ENCODE measurements at regions not wholly inside any gene's neighbourhood (a gene's known extent, or its start where the extent isn't known, plus 50 kb on each side); places are given as distances from the start of the nearest gene placed in this dataset.
"Not testable (repeated sequence)": the region's sequence is repeated elsewhere in the genome, so short reads cannot be mapped to it uniquely, and the experiment has no call there.

- intact Hi-C loops (cut with DNase I; ENCODE audit: low total_unique reads) = no loop called here
- H3K27ac ChIP-seq = no peak overlapping the region
- DNase-seq = no peak
- TF ChIP-seq CTCF (IDR thresholded peaks at IDR 0.05) = no peak
- H3K4me1 ChIP-seq = no peaks in the 10 kb centered on the region
- H3K27me3 ChIP-seq = no peaks in the 10 kb centered on the region
- no peak overlapping the region for H3K4me3 ChIP-seq
- H3K36me3 ChIP-seq = no peaks in the 10 kb centered on the region
- no peaks in the 10 kb centered on the region for H3K9me3 ChIP-seq
Observed at GRCh38 chr13:47892374-47892773, 108.7 kb downstream of the SUCLA2 start.

GRCh38 chr13:47890146-47890814 lies 110.8 kb downstream of the SUCLA2 start:
- intact Hi-C loops (cut with DNase I; ENCODE audit: low total_unique reads) = no loop called here
- TF ChIP-seq POLR2A (IDR thresholded peaks at IDR 0.05) (no peak), CTCF (IDR thresholded peaks at IDR 0.05) (no peak)
- H3K4me1 ChIP-seq = no peaks in the 10 kb centered on the region
- no peaks in the 10 kb centered on the region for H3K36me3 ChIP-seq
- no peaks in the 10 kb centered on the region for H3K27me3 ChIP-seq
- H3K4me3 ChIP-seq = no peak overlapping the region
- no peak overlapping the region for H3K27ac ChIP-seq
- DNase-seq = no peak
- H3K9me3 ChIP-seq = no peaks in the 10 kb centered on the region

GRCh38 chr13:47886314-47886713 lies 114.8 kb downstream of the SUCLA2 start:
- Histone ChIP-seq H3K4me1 (no peaks in the 10 kb centered on the region), H3K27me3 (no peaks in the 10 kb centered on the region), H3K4me3 (no peak overlapping the region), H3K36me3 (no peaks in the 10 kb centered on the region), H3K27ac (no peak overlapping the region), H3K9me3 (no peaks in the 10 kb centered on the region)
- TF ChIP-seq POLR2A (IDR thresholded peaks at IDR 0.05) (no peak), CTCF (IDR thresholded peaks at IDR 0.05) (no peak)
- DNase-seq = no peak
- intact Hi-C loops (cut with DNase I; ENCODE audit: low total_unique reads) = no loop called here

GRCh38 chr13:47875201-47875600 lies 125.9 kb downstream of the SUCLA2 start:
- intact Hi-C loops (cut with DNase I; ENCODE audit: low total_unique reads) = no loop called here
- Histone ChIP-seq H3K36me3 (no peaks in the 10 kb centered on the region), H3K27ac (no peak overlapping the region), H3K9me3 (no peaks in the 10 kb centered on the region), H3K4me1 (no peaks in the 10 kb centered on the region), H3K4me3 (no peak overlapping the region), H3K27me3 (no peaks in the 10 kb centered on the region)
- TF ChIP-seq POLR2A (IDR thresholded peaks at IDR 0.05) = no peak
- TF ChIP-seq CTCF (IDR thresholded peaks at IDR 0.05) = no peak
- DNase-seq = no peak

- not testable (repeated sequence) for H3K27me3 ChIP-seq
Observed at GRCh38 chr13:47873987-47874386, 127.1 kb downstream of the SUCLA2 start.

GRCh38 chr13:47873319-47873718 lies 127.8 kb downstream of the SUCLA2 start:
- intact Hi-C loops (cut with DNase I; ENCODE audit: low total_unique reads); H3K36me3 ChIP-seq; H3K4me1 ChIP-seq; DNase-seq; H3K27me3 ChIP-seq; H3K27ac ChIP-seq; H3K4me3 ChIP-seq; H3K9me3 ChIP-seq: not testable (repeated sequence)

More at GRCh38 chr13:47873987-47874386, 127.1 kb downstream of the SUCLA2 start:
- intact Hi-C loops (cut with DNase I; ENCODE audit: low total_unique reads); DNase-seq; H3K9me3 ChIP-seq; H3K4me3 ChIP-seq; H3K36me3 ChIP-seq; H3K4me1 ChIP-seq; H3K27ac ChIP-seq: not testable (repeated sequence)
